ENCODE measurements at regions not wholly inside any gene's neighbourhood (a gene's known extent, or its start where the extent isn't known, plus 50 kb on each side); places are given as distances from the start of the nearest gene placed in this dataset.

GRCh38 chr14:89634037-89634436, 217.0 kb upstream of the FOXN3 start:
- TF ChIP-seq, protein P1, sequence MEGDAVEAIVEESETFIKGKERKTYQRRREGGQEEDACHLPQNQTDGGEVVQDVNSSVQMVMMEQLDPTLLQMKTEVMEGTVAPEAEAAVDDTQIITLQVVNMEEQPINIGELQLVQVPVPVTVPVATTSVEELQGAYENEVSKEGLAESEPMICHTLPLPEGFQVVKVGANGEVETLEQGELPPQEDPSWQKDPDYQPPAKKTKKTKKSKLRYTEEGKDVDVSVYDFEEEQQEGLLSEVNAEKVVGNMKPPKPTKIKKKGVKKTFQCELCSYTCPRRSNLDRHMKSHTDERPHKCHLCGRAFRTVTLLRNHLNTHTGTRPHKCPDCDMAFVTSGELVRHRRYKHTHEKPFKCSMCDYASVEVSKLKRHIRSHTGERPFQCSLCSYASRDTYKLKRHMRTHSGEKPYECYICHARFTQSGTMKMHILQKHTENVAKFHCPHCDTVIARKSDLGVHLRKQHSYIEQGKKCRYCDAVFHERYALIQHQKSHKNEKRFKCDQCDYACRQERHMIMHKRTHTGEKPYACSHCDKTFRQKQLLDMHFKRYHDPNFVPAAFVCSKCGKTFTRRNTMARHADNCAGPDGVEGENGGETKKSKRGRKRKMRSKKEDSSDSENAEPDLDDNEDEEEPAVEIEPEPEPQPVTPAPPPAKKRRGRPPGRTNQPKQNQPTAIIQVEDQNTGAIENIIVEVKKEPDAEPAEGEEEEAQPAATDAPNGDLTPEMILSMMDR (IDR thresholded peaks at IDR 0.05; ENCODE audit: low read depth, low read length), result no peak
- no peak for TF ChIP-seq EZH2phosphoT487 (IDR thresholded peaks at IDR 0.05; ENCODE audit: low read depth)

Data from OCI-LY3 (cell line).